ENCODE measurements at regions not wholly inside any gene's neighbourhood (a gene's known extent, or its start where the extent isn't known, plus 50 kb on each side); places are given as distances from the start of the nearest gene placed in this dataset.

- TF ChIP-seq CTCF (conservative IDR thresholded peaks at IDR 0.05 in 1 of 2, IDR thresholded peaks at IDR 0.05 in 1 of 2; ENCODE audit: extremely low read depth in 1 of 2, insufficient read depth in 1 of 2, low read depth in 1 of 2, low read length in 2 of 2) (no peak), EZH2 (IDR thresholded peaks at IDR 0.05; ENCODE audit: borderline replicate concordance, low read length) (no peak)
Measured at GRCh38 chr14:81638656-81639280, 105.1 kb upstream of the SEL1L start.

Data from mammary epithelial cell (primary cell).